GM12878 (cell line): ENCODE measurements at regions not wholly inside any gene's neighbourhood (a gene's known extent, or its start where the extent isn't known, plus 50 kb on each side); places are given as distances from the start of the nearest gene placed in this dataset.

Experiments
- ATAC-seq: fragments of 200-7000 bp; cut with Tn5 transposase; 3 replicates; pipeline ENCODE4 v1.9.1; 2020; ENCODE audit warnings: mild to moderate bottlenecking, moderate library complexity
- BruUV-seq: library from RNA; stranded (reverse); fragments of 400-500 nt; replicated peaks from 2 replicates; lab custom pipeline; 2021; lab: Mats Ljungman, UMichigan
- CTCF ChIA-PET: fragments of 300-600 bp; sonication (Branson Sonifier 250); formaldehyde crosslinking; extraction: SDS; loops from one replicate; lab custom pipeline; 2021; ENCODE audit warnings: inconsistent platforms; lab: Yijun Ruan, JAX
- POLR2A ChIA-PET: fragments of 350-600 bp; formaldehyde crosslinking; extraction: SDS; loops from one replicate; lab custom pipeline; 2021; ENCODE audit warnings: inconsistent platforms; lab: Charles Lee
- RAD21 ChIA-PET: fragments of 300-600 bp; sonication (Branson Sonifier 250); formaldehyde crosslinking; loops from one replicate; lab custom pipeline; 2023; ENCODE audit warnings: antibody characterized with exemption; ENCODE audit not compliant: unreplicated experiment; lab: Charles Lee
- SMC1A ChIA-PET: fragments of 300-600 bp; sonication (Branson Sonifier 250); formaldehyde crosslinking; loops from one replicate; lab custom pipeline; 2023; ENCODE audit not compliant: unreplicated experiment, uncharacterized antibody; lab: Charles Lee
- DNase-seq: peaks from one replicate; pipeline ENCODE4 v3.0.0-alpha.2; 2011; ENCODE audit warnings: low read depth, low spot score
- FAIRE-seq: peaks from 3 replicates; lab custom pipeline; 2011; peaks lifted over from hg19 to GRCh38; lab: Jason Lieb, UNC
- H2AFZ ChIP-seq: 2 replicates; pipeline ENCODE4 v1.6.0; 2011; ENCODE audit warnings: low read depth, low read length, control low read depth; ENCODE audit not compliant: control insufficient read depth
- H3K27ac ChIP-seq: 2 replicates; pipeline ENCODE4 v1.5.1; 2011; ENCODE audit warnings: control low read depth; ENCODE audit not compliant: control insufficient read depth, insufficient read depth
- H3K27me3 ChIP-seq, 2 experiments: replicated peaks in 1 of 2; 2 replicates each; pipeline versions ENCODE4 v1.6.0 to v1.6.1; 2011; ENCODE audit warnings: low read length in 1 of 2; ENCODE audit not compliant: control insufficient read depth in 2 of 2, insufficient read depth in 2 of 2
- H3K36me3 ChIP-seq, 2 experiments: 2 replicates each; pipeline ENCODE4 v1.5.1; 2011; ENCODE audit warnings: low read length in 1 of 2; ENCODE audit not compliant: control insufficient read depth in 2 of 2, insufficient read depth in 2 of 2
- H3K4me1 ChIP-seq: 2 replicates; pipeline ENCODE4 v1.6.1; 2011; ENCODE audit warnings: mild to moderate bottlenecking, low read length, moderate library complexity, mixed read lengths; ENCODE audit not compliant: control insufficient read depth, insufficient read depth
- H3K4me2 ChIP-seq: 2 replicates; pipeline ENCODE4 v1.6.0; 2011; ENCODE audit warnings: control low read depth; ENCODE audit not compliant: control insufficient read depth, insufficient read depth
- H3K4me3 ChIP-seq: fragments of 200-600 bp; sonication (generic); 2 replicates; pipeline ENCODE4 v1.5.1; 2016
- H3K79me2 ChIP-seq: 2 replicates; pipeline ENCODE4 v1.6.0; 2011; ENCODE audit warnings: low read length; ENCODE audit not compliant: control insufficient read depth, insufficient read depth
- H3K9ac ChIP-seq: 2 replicates; pipeline ENCODE4 v1.8.0; 2011; ENCODE audit warnings: low read length, control low read depth, mixed read lengths; ENCODE audit not compliant: control insufficient read depth, insufficient read depth
- H3K9me3 ChIP-seq: replicated peaks from 3 replicates; pipeline ENCODE4 v1.5.1; 2011; ENCODE audit warnings: mild to moderate bottlenecking, low read length; ENCODE audit not compliant: control insufficient read depth, insufficient read depth
- H4K20me1 ChIP-seq: 2 replicates; pipeline ENCODE4 v1.6.0; 2011; ENCODE audit not compliant: control insufficient read depth, insufficient read depth
- JUND ChIP-seq: IDR thresholded peaks from 2 replicates; pipeline ENCODE4 v1.6.1; 2012; ENCODE audit warnings: low read depth, mild to moderate bottlenecking, low read length, improper control_type of control experiment, moderate library complexity
- PML ChIP-seq: IDR thresholded peaks from 2 replicates; pipeline ENCODE4 v1.6.1; 2012; ENCODE audit warnings: low read length, inconsistent platforms
- RUNX3 ChIP-seq: IDR thresholded peaks from 2 replicates; pipeline ENCODE4 v1.6.1; 2012; ENCODE audit warnings: low read length, inconsistent platforms
- WGBS: methylation state at CpG from one replicate; pipeline ENCODE4 v1.1.6; 2016; ENCODE audit warnings: low lambda C conversion rate; ENCODE audit not compliant: insufficient replicate concordance, insufficient coverage; ENCODE audit errors: missing lambda C conversion rate; 5-methylcytosine and 5-hydroxymethylcytosine counted together
- in situ Hi-C: fragments of 300-500 bp; cut with MboI; formaldehyde crosslinking; loops from 9 replicates; pipeline ENCODE4 v1.14.3; 2018; ENCODE audit warnings: mixed read lengths
- intact Hi-C: fragments of 100-400 bp; cut with micrococcal nuclease; formaldehyde crosslinking; loops from one replicate; pipeline ENCODE4 v1.14.2; 2022; ENCODE audit not compliant: unreplicated experiment
- TF ChIP-seq, protein P1 (sequence below): fragments of 450-650 bp; IDR thresholded peaks from 2 replicates; pipeline ENCODE4 v1.6.1; 2017; ENCODE audit warnings: mild to moderate bottlenecking, moderate library complexity
- TF ChIP-seq, protein P2 (sequence below): fragments of 450-650 bp; conservative IDR thresholded peaks from 2 replicates; pipeline ENCODE4 v1.6.1; 2017; ENCODE audit warnings: mild to moderate bottlenecking, moderate library complexity

DNA sequence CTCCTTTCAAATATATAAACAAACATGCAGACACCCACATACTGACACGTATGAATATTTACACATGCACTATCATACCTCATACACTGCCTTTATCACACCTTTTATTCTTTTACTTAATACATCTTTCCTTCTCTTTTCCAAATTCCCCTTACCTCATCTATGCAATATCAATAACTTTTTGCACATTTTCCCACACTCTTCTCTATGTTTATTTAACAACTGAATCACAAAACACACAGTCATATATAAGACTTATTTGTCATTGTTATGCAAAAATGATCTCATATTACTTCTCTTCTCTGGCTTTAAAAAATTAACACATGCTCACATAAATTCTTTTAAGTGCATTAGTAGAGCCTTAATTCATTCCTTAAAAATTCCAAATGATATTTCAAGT lies 461.4 kb downstream of the DIPK2A start:
- no peak for DNase-seq
- Histone ChIP-seq H3K9ac (no peak overlapping the region), H3K79me2 (no peaks in the 10 kb centered on the region), H3K27me3 (no peaks in the 10 kb centered on the region), H4K20me1 (no peaks in the 10 kb centered on the region), H3K4me3 (no peak overlapping the region), H3K9me3 (no peaks in the 10 kb centered on the region; the same call in 1 of the 3 replicates), H3K27ac (no peak overlapping the region), H2AFZ (no peak overlapping the region), H3K36me3 (no peaks in the 10 kb centered on the region), H3K4me2 (no peak overlapping the region), H3K4me1 (no peaks in the 10 kb centered on the region)
- CTCF ChIA-PET: no interaction called here
- in situ Hi-C loops (loop anchor here (10.0 kb wide), 1 partner anchor 458 kb away; the partner anchor contains the start of gene DIPK2A), intact Hi-C loops (loop anchor here (5.0 kb wide), 1 partner anchor 461 kb away; the partner anchor contains the start of gene DIPK2A)
- WGBS: 0% methylated on average over 1 of the region's 1 CpG
- peak; percentile 45; the same call in 1 of the 2 replicates for TF ChIP-seq RUNX3
- TF ChIP-seq, protein P1, sequence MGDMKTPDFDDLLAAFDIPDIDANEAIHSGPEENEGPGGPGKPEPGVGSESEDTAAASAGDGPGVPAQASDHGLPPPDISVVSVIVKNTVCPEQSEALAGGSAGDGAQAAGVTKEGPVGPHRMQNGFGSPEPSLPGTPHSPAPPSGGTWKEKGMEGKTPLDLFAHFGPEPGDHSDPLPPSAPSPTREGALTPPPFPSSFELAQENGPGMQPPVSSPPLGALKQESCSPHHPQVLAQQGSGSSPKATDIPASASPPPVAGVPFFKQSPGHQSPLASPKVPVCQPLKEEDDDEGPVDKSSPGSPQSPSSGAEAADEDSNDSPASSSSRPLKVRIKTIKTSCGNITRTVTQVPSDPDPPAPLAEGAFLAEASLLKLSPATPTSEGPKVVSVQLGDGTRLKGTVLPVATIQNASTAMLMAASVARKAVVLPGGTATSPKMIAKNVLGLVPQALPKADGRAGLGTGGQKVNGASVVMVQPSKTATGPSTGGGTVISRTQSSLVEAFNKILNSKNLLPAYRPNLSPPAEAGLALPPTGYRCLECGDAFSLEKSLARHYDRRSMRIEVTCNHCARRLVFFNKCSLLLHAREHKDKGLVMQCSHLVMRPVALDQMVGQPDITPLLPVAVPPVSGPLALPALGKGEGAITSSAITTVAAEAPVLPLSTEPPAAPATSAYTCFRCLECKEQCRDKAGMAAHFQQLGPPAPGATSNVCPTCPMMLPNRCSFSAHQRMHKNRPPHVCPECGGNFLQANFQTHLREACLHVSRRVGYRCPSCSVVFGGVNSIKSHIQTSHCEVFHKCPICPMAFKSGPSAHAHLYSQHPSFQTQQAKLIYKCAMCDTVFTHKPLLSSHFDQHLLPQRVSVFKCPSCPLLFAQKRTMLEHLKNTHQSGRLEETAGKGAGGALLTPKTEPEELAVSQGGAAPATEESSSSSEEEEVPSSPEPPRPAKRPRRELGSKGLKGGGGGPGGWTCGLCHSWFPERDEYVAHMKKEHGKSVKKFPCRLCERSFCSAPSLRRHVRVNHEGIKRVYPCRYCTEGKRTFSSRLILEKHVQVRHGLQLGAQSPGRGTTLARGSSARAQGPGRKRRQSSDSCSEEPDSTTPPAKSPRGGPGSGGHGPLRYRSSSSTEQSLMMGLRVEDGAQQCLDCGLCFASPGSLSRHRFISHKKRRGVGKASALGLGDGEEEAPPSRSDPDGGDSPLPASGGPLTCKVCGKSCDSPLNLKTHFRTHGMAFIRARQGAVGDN: no peak
- TF ChIP-seq, protein P2, sequence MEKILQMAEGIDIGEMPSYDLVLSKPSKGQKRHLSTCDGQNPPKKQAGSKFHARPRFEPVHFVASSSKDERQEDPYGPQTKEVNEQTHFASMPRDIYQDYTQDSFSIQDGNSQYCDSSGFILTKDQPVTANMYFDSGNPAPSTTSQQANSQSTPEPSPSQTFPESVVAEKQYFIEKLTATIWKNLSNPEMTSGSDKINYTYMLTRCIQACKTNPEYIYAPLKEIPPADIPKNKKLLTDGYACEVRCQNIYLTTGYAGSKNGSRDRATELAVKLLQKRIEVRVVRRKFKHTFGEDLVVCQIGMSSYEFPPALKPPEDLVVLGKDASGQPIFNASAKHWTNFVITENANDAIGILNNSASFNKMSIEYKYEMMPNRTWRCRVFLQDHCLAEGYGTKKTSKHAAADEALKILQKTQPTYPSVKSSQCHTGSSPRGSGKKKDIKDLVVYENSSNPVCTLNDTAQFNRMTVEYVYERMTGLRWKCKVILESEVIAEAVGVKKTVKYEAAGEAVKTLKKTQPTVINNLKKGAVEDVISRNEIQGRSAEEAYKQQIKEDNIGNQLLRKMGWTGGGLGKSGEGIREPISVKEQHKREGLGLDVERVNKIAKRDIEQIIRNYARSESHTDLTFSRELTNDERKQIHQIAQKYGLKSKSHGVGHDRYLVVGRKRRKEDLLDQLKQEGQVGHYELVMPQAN: no peak
- TF ChIP-seq PML: no peak
- no peak for TF ChIP-seq JUND
- ATAC-seq: peak; percentile 36
- FAIRE-seq: no peak
- no TSS peak for BruUV-seq
- RAD21 ChIA-PET: no interaction called here
- POLR2A ChIA-PET: no interaction called here
- SMC1A ChIA-PET: no interaction called here
